Upper lobe of right lung (tissue), 1 donor: ENCODE measurements at regions not wholly inside any gene's neighbourhood (a gene's known extent, or its start where the extent isn't known, plus 50 kb on each side); places are given as distances from the start of the nearest gene placed in this dataset.

Source experiments
- ATAC-seq: fragments of 200-7000 bp; cut with Tn5 transposase; one replicate; pipeline ENCODE4 v1.9.1; 2020; ENCODE audit warnings: mild to moderate bottlenecking, moderate library complexity
- DNase-seq: peaks from one replicate; pipeline ENCODE4 v3.0.0-alpha.2; 2020
- H3K27ac ChIP-seq: fragments of 200-600 bp; one replicate; pipeline ENCODE4 v1.8.0; 2022
- H3K27me3 ChIP-seq: fragments of 200-600 bp; one replicate; pipeline ENCODE4 v1.8.0; 2022; ENCODE audit warnings: mild to moderate bottlenecking
- H3K36me3 ChIP-seq: fragments of 200-600 bp; one replicate; pipeline ENCODE4 v1.8.0; 2022
- H3K4me1 ChIP-seq: fragments of 200-600 bp; one replicate; pipeline ENCODE4 v1.8.0; 2022
- H3K4me3 ChIP-seq: fragments of 200-600 bp; one replicate; pipeline ENCODE4 v1.8.0; 2022; ENCODE audit warnings: mild to moderate bottlenecking
- H3K9me3 ChIP-seq: fragments of 200-600 bp; one replicate; pipeline ENCODE4 v1.8.0; 2022
- CTCF ChIP-seq: fragments of 200-600 bp; IDR thresholded peaks from one replicate; pipeline ENCODE4 v1.8.0; 2022; ENCODE audit warnings: antibody characterized with exemption
- intact Hi-C: fragments of 100-400 bp; cut with DNase I; formaldehyde crosslinking; loops from one replicate; pipeline ENCODE4 v1.11.0; 2022
- donor health status: DM: no; HTN: yes; CAD: no; lungs with severe emphysema.

GRCh38 chr1:216921866-216922265, 198.6 kb upstream of the ESRRG start:
- Histone ChIP-seq H3K27me3 (no peaks in the 10 kb centered on the region), H3K4me1 (no peaks in the 10 kb centered on the region), H3K4me3 (no peak overlapping the region), H3K27ac (no peak overlapping the region), H3K36me3 (no peaks in the 10 kb centered on the region), H3K9me3 (no peaks in the 10 kb centered on the region)
- ATAC-seq: no peak
- no peak for DNase-seq
- intact Hi-C loops: no loop called here
- no peak for TF ChIP-seq CTCF

- DNase-seq (no peak), ATAC-seq (no peak)
- Histone ChIP-seq H3K27me3 (no peaks in the 10 kb centered on the region), H3K4me1 (no peaks in the 10 kb centered on the region), H3K36me3 (no peaks in the 10 kb centered on the region), H3K27ac (no peak overlapping the region), H3K9me3 (no peaks in the 10 kb centered on the region), H3K4me3 (no peak overlapping the region)
- intact Hi-C loops: no loop called here
- TF ChIP-seq CTCF: no peak
Observed at GRCh38 chr1:216919060-216919970, 196.1 kb upstream of the ESRRG start.

- intact Hi-C loops: no loop called here
- Histone ChIP-seq H3K27me3 (no peaks in the 10 kb centered on the region), H3K4me1 (no peaks in the 10 kb centered on the region), H3K36me3 (no peaks in the 10 kb centered on the region), H3K4me3 (no peak overlapping the region), H3K9me3 (no peaks in the 10 kb centered on the region), H3K27ac (no peak overlapping the region)
- TF ChIP-seq CTCF: no peak
- ATAC-seq (no peak), DNase-seq (no peak)
Observed at GRCh38 chr1:216916890-216917438, 193.7 kb upstream of the ESRRG start.

GRCh38 chr1:216914974-216915373, 191.7 kb upstream of the ESRRG start:
- H3K27me3 ChIP-seq: no peaks in the 10 kb centered on the region
- DNase-seq (no peak), ATAC-seq (no peak)
- intact Hi-C loops: no loop called here
- H3K36me3 ChIP-seq: no peaks in the 10 kb centered on the region
- H3K4me3 ChIP-seq: no peak overlapping the region
- no peaks in the 10 kb centered on the region for H3K9me3 ChIP-seq
- TF ChIP-seq CTCF: no peak
- no peaks in the 10 kb centered on the region for H3K4me1 ChIP-seq
- no peak overlapping the region for H3K27ac ChIP-seq

GRCh38 chr1:216913976-216914375, 190.7 kb upstream of the ESRRG start:
- intact Hi-C loops: no loop called here
- H3K4me3 ChIP-seq: no peak overlapping the region
- no peak overlapping the region for H3K27ac ChIP-seq
- H3K36me3 ChIP-seq: no peaks in the 10 kb centered on the region
- H3K4me1 ChIP-seq: no peaks in the 10 kb centered on the region
- no peak for TF ChIP-seq CTCF
- DNase-seq (no peak), ATAC-seq (no peak)
- H3K9me3 ChIP-seq: no peaks in the 10 kb centered on the region
- H3K27me3 ChIP-seq: no peaks in the 10 kb centered on the region
